ENCODE measurements at regions not wholly inside any gene's neighbourhood (a gene's known extent, or its start where the extent isn't known, plus 50 kb on each side); places are given as distances from the start of the nearest gene placed in this dataset.

DNA sequence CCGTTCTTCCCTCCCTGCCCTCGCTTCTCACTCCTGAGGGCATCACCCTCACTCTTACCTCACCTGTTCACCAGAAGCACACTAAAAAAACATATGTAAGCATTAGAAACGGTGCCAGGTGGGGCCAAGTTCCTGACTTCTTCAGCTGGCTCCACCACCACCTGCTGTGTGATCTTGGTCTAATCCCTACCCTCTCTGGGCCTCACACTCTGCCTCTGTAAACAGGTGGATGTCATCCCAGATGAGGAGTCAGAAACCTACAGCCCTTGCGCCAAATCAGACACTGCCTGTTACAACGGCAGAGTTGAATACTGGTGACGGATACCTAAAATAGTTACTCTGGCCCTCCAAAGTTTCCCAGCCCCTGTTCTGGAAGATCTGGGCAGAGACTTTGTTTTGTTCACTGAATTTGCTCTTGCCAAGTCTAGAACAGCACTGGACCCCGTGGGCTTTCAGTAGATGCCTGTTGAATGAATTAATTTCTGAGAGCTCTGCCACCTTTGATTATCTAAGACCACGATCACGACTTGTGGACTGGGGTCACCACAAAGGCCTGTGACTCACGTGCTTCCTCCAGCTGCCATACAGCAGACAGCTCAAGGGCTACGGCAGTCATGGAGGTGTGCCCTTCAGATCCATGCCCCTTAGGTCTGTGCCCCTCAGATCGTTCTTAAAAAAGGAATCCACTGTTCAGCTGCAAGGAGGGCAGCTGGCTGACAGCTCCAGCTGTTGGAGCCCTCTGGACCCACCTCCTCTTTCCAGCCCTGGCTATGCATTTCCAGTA, 71.9 kb downstream of the GSC start:
- Histone ChIP-seq H3K36me3 (ENCODE audit: control insufficient read depth, low read length) (no peaks in the 10 kb centered on the region), H3K9me2 (replicated peaks; ENCODE audit: control insufficient read depth, low read length) (no peaks in the 10 kb centered on the region), H3K27me3 (ENCODE audit: control insufficient read depth, low read length) (no peaks in the 10 kb centered on the region), H3F3A (ENCODE audit: control insufficient read depth, insufficient read depth) (no peaks in the 10 kb centered on the region), H3K79me2 (ENCODE audit: control insufficient read depth, low read length) (no peaks in the 10 kb centered on the region), H4K20me1 (ENCODE audit: control insufficient read depth, insufficient read depth, low read depth, low read length) (no peaks in the 10 kb centered on the region), H3K27ac (ENCODE audit: low read depth, low read length) (no peak overlapping the region), H3K9me3 (ENCODE audit: control insufficient read depth, insufficient read depth, low read length) (no peaks in the 10 kb centered on the region), H3K4me3 (ENCODE audit: low read length) (no peak overlapping the region), H3K4me2 (ENCODE audit: low read length) (no peak overlapping the region), H3K4me1 (ENCODE audit: control insufficient read depth, low read length) (no peaks in the 10 kb centered on the region)
- no peak for TF ChIP-seq EZH2phosphoT487 (IDR thresholded peaks at IDR 0.05; ENCODE audit: borderline replicate concordance, low read length)
- TF ChIP-seq, protein P1, sequence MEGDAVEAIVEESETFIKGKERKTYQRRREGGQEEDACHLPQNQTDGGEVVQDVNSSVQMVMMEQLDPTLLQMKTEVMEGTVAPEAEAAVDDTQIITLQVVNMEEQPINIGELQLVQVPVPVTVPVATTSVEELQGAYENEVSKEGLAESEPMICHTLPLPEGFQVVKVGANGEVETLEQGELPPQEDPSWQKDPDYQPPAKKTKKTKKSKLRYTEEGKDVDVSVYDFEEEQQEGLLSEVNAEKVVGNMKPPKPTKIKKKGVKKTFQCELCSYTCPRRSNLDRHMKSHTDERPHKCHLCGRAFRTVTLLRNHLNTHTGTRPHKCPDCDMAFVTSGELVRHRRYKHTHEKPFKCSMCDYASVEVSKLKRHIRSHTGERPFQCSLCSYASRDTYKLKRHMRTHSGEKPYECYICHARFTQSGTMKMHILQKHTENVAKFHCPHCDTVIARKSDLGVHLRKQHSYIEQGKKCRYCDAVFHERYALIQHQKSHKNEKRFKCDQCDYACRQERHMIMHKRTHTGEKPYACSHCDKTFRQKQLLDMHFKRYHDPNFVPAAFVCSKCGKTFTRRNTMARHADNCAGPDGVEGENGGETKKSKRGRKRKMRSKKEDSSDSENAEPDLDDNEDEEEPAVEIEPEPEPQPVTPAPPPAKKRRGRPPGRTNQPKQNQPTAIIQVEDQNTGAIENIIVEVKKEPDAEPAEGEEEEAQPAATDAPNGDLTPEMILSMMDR (IDR thresholded peaks at IDR 0.05; ENCODE audit: low read depth, low read length, poor library complexity, severe bottlenecking) = no peak

DNA sequence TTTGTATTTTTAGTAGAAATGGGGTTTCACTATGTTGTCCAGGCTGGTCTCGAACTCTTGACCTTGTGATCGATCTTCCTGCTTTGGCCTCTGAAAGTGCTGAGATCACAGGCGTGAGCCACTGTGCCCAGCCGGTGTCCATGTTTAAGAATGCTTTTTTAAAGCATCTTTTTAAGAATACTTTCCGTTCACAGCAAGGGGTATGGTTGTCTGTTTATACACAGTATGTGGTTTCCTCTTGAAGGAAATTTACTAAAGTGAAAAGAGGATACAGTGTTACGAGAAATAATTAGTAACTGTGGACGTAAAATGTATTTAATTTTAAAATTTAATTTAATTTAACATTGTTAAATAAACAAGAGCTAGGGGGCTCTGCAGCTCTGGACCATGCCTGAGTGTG, 73.4 kb downstream of the GSC start:
- Histone ChIP-seq H3K4me3 (ENCODE audit: low read length) (no peak overlapping the region), H3K79me2 (ENCODE audit: control insufficient read depth, low read length) (no peaks in the 10 kb centered on the region), H3F3A (ENCODE audit: control insufficient read depth, insufficient read depth) (no peaks in the 10 kb centered on the region), H4K20me1 (ENCODE audit: control insufficient read depth, insufficient read depth, low read depth, low read length) (no peaks in the 10 kb centered on the region), H3K9me3 (ENCODE audit: control insufficient read depth, insufficient read depth, low read length) (no peaks in the 10 kb centered on the region), H3K4me1 (ENCODE audit: control insufficient read depth, low read length) (no peaks in the 10 kb centered on the region), H3K4me2 (ENCODE audit: low read length) (no peak overlapping the region), H3K27ac (ENCODE audit: low read depth, low read length) (no peak overlapping the region), H3K27me3 (ENCODE audit: control insufficient read depth, low read length) (no peaks in the 10 kb centered on the region), H3K36me3 (ENCODE audit: control insufficient read depth, low read length) (no peaks in the 10 kb centered on the region), H3K9me2 (replicated peaks; ENCODE audit: control insufficient read depth, low read length) (no peaks in the 10 kb centered on the region)
- no peak for TF ChIP-seq EZH2phosphoT487 (IDR thresholded peaks at IDR 0.05; ENCODE audit: borderline replicate concordance, low read length)
- TF ChIP-seq, protein P1 (IDR thresholded peaks at IDR 0.05; ENCODE audit: low read depth, low read length, poor library complexity, severe bottlenecking) = no peak

- Histone ChIP-seq H3K27ac (ENCODE audit: low read depth, low read length) (no peak overlapping the region), H3F3A (ENCODE audit: control insufficient read depth, insufficient read depth) (no peaks in the 10 kb centered on the region), H3K4me2 (ENCODE audit: low read length) (no peak overlapping the region), H3K9me2 (replicated peaks; ENCODE audit: control insufficient read depth, low read length) (no peaks in the 10 kb centered on the region), H3K9me3 (ENCODE audit: control insufficient read depth, insufficient read depth, low read length) (no peaks in the 10 kb centered on the region), H3K27me3 (ENCODE audit: control insufficient read depth, low read length) (no peaks in the 10 kb centered on the region), H3K36me3 (ENCODE audit: control insufficient read depth, low read length) (no peaks in the 10 kb centered on the region), H3K4me3 (ENCODE audit: low read length) (no peak overlapping the region), H4K20me1 (ENCODE audit: control insufficient read depth, insufficient read depth, low read depth, low read length) (no peaks in the 10 kb centered on the region), H3K79me2 (ENCODE audit: control insufficient read depth, low read length) (no peaks in the 10 kb centered on the region), H3K4me1 (ENCODE audit: control insufficient read depth, low read length) (no peaks in the 10 kb centered on the region)
- TF ChIP-seq, protein P1 (IDR thresholded peaks at IDR 0.05; ENCODE audit: low read depth, low read length, poor library complexity, severe bottlenecking) = no peak
- TF ChIP-seq EZH2phosphoT487 (IDR thresholded peaks at IDR 0.05; ENCODE audit: borderline replicate concordance, low read length) = no peak
These were observed 74.7 kb downstream of the GSC start for GRCh38 chr14:94695231-94695630.
